Kidney (tissue), 13 donors: ENCODE measurements at regions not wholly inside any gene's neighbourhood (a gene's known extent, or its start where the extent isn't known, plus 50 kb on each side); places are given as distances from the start of the nearest gene placed in this dataset.

Experiments used
- DNase-seq, 5 donors: peaks; one replicate each; pipeline ENCODE4 v3.0.0-alpha.2; 2013 to 2020
- FAIRE-seq: peaks from 2 replicates; lab custom pipeline; 2012; peaks lifted over from hg19 to GRCh38; lab: Jason Lieb, UNC
- H3K27ac ChIP-seq, 2 donors: one replicate each; pipeline ENCODE4 v1.7.0; 2013; ENCODE audit warnings: low read depth in 2 of 2, low read length in 2 of 2, inconsistent platforms in 1 of 2
- H3K27me3 ChIP-seq: one replicate; pipeline ENCODE4 v1.7.1; 2013; ENCODE audit warnings: low read length, inconsistent platforms; ENCODE audit not compliant: control insufficient read depth, insufficient read depth
- H3K36me3 ChIP-seq, 3 donors: one replicate each; pipeline versions ENCODE4 v1.7.0 to v1.7.1; 2013; ENCODE audit warnings: low read length in 3 of 3, control low read depth in 1 of 3, inconsistent platforms in 1 of 3; ENCODE audit not compliant: insufficient read depth in 3 of 3, control insufficient read depth in 2 of 3
- H3K4me1 ChIP-seq, 3 donors: one replicate each; pipeline versions ENCODE4 v1.7.0 to v1.7.1; 2013; ENCODE audit warnings: low read length in 3 of 3, inconsistent platforms in 1 of 3, low read depth in 1 of 3; ENCODE audit not compliant: control insufficient read depth in 2 of 3, insufficient read depth in 2 of 3
- H3K4me3 ChIP-seq, 3 donors: one replicate each; pipeline versions ENCODE4 v1.7.0 to v1.8.1; 2013; ENCODE audit warnings: low read length in 3 of 3, control low read depth in 1 of 3, inconsistent platforms in 1 of 3
- H3K9ac ChIP-seq, 3 donors: one replicate each; pipeline versions ENCODE4 v1.7.0 to v1.7.1; 2013; ENCODE audit warnings: low read length in 3 of 3, control low read depth in 1 of 3, inconsistent platforms in 1 of 3
- H3K9me3 ChIP-seq, 3 donors: one replicate each; pipeline versions ENCODE4 v1.7.0 to v1.7.1; 2013; ENCODE audit warnings: low read length in 3 of 3, control low read depth in 1 of 3, inconsistent platforms in 1 of 3; ENCODE audit not compliant: control insufficient read depth in 2 of 3, insufficient read depth in 1 of 3
- intact Hi-C: fragments of 100-400 bp; cut with DNase I; formaldehyde crosslinking; loops from one replicate; pipeline ENCODE4 v1.11.1; 2022
- TF ChIP-seq, protein P1 (sequence below): IDR thresholded peaks from 3 replicates; pipeline ENCODE4 v1.5.1; 2012; ENCODE audit warnings: mild to moderate bottlenecking, moderate library complexity, borderline replicate concordance; ENCODE audit not compliant: insufficient read depth; ENCODE audit errors: extremely low read depth
- donor health status: control.
- donor health status: control.
- donor health status: control.
- donor health status: control.
- donor health status: control.
- donor health status: DM: yes; HTN: yes; CAD: no.
- donor health status: Normal renal cell carcinoma (clear cell type).

- TF ChIP-seq, protein P1, sequence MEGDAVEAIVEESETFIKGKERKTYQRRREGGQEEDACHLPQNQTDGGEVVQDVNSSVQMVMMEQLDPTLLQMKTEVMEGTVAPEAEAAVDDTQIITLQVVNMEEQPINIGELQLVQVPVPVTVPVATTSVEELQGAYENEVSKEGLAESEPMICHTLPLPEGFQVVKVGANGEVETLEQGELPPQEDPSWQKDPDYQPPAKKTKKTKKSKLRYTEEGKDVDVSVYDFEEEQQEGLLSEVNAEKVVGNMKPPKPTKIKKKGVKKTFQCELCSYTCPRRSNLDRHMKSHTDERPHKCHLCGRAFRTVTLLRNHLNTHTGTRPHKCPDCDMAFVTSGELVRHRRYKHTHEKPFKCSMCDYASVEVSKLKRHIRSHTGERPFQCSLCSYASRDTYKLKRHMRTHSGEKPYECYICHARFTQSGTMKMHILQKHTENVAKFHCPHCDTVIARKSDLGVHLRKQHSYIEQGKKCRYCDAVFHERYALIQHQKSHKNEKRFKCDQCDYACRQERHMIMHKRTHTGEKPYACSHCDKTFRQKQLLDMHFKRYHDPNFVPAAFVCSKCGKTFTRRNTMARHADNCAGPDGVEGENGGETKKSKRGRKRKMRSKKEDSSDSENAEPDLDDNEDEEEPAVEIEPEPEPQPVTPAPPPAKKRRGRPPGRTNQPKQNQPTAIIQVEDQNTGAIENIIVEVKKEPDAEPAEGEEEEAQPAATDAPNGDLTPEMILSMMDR = no peak
- Histone ChIP-seq H3K27me3 (no peaks in the 10 kb centered on the region), H3K4me3 (no peak overlapping the region), H3K36me3 (no peaks in the 10 kb centered on the region), H3K27ac (no peak overlapping the region), H3K9ac (no peak overlapping the region), H3K9me3 (no peaks in the 10 kb centered on the region), H3K4me1 (no peaks in the 10 kb centered on the region)
- intact Hi-C loops = no loop called here
- no peak for FAIRE-seq
- DNase-seq = no peak
Measured at GRCh38 chr11:91312541-91312940, 912.1 kb upstream of the FAT3 start.

- Histone ChIP-seq H3K27ac (no peak overlapping the region), H3K9me3 (no peaks in the 10 kb centered on the region), H3K4me1 (no peaks in the 10 kb centered on the region), H3K36me3 (no peaks in the 10 kb centered on the region), H3K9ac (no peak overlapping the region), H3K27me3 (no peaks in the 10 kb centered on the region), H3K4me3 (no peak overlapping the region)
- TF ChIP-seq, protein P1 = no peak
- FAIRE-seq (no peak), DNase-seq (no peak)
- intact Hi-C loops = no loop called here
Measured at GRCh38 chr11:91310085-91310484, 914.5 kb upstream of the FAT3 start.

GRCh38 chr11:91308069-91308468 is 916.5 kb upstream of the FAT3 start:
- no peak overlapping the region for H3K4me3 ChIP-seq
- no peaks in the 10 kb centered on the region for H3K4me1 ChIP-seq
- no peaks in the 10 kb centered on the region for H3K9me3 ChIP-seq
- H3K27ac ChIP-seq = no peak overlapping the region
- H3K9ac ChIP-seq = no peak overlapping the region
- intact Hi-C loops = no loop called here
- no peaks in the 10 kb centered on the region for H3K27me3 ChIP-seq
- TF ChIP-seq, protein P1 = no peak
- no peak for DNase-seq
- no peak for FAIRE-seq
- H3K36me3 ChIP-seq = no peaks in the 10 kb centered on the region

DNA sequence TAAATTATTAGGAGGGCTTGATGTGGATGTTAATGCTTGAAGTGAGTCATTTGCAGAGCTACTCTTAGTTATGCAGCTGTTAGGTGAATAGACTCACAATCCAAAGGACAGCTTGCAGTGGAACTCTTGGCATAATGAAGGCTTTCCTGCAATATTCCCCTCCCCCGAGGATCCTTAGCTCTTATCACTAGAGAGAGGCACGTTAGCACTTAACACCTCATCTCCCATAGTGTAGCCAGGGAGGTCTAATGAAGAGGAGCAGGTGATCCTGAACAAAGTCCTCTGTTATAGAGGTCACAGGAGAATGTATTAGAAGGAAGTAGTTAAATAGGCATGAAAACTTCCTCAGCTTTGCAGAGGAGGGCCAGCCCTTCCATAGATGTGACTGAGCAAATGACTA is 919.2 kb upstream of the FAT3 start:
- FAIRE-seq = no peak
- Histone ChIP-seq H3K4me3 (no peak overlapping the region), H3K9ac (no peak overlapping the region), H3K36me3 (no peaks in the 10 kb centered on the region), H3K27ac (no peak overlapping the region), H3K9me3 (no peaks in the 10 kb centered on the region), H3K27me3 (no peaks in the 10 kb centered on the region), H3K4me1 (no peaks in the 10 kb centered on the region)
- no peak for DNase-seq
- intact Hi-C loops = no loop called here
- TF ChIP-seq, protein P1 = no peak
